Keratinocyte (primary cell): ENCODE measurements at regions not wholly inside any gene's neighbourhood (a gene's known extent, or its start where the extent isn't known, plus 50 kb on each side); places are given as distances from the start of the nearest gene placed in this dataset.
"Not testable (repeated sequence)": the region's sequence is repeated elsewhere in the genome, so short reads cannot be mapped to it uniquely, and the experiment has no call there.

ENCODE experiments used
- DNase-seq: peaks from one replicate; pipeline ENCODE4 v3.0.0-alpha.2; 2011; ENCODE audit warnings: low read depth, missing footprints, low spot score
- FAIRE-seq: peaks from 2 replicates; lab custom pipeline; 2011; peaks lifted over from hg19 to GRCh38; lab: Jason Lieb, UNC
- H2AFZ ChIP-seq: 2 replicates; pipeline ENCODE4 v1.6.0; 2012; ENCODE audit warnings: low read length, control low read depth, inconsistent platforms; ENCODE audit not compliant: control insufficient read depth
- H3K27ac ChIP-seq: 2 replicates; pipeline ENCODE4 v1.5.1; 2011; ENCODE audit warnings: low read length; ENCODE audit not compliant: control insufficient read depth, insufficient read depth
- H3K27me3 ChIP-seq: 3 replicates; pipeline ENCODE4 v1.6.0; 2011; ENCODE audit warnings: low read length; ENCODE audit not compliant: control insufficient read depth, insufficient read depth; ENCODE audit errors: extremely low read depth
- H3K36me3 ChIP-seq, 2 experiments: 2 replicates in 1 of 2; 3 replicates in 1 of 2; pipeline ENCODE4 v1.5.1; 2011; ENCODE audit warnings: low read length in 2 of 2, mild to moderate bottlenecking in 1 of 2; ENCODE audit not compliant: control insufficient read depth in 2 of 2, insufficient read depth in 2 of 2; ENCODE audit errors: extremely low read depth in 1 of 2
- H3K4me1 ChIP-seq: 3 replicates; pipeline ENCODE4 v1.5.1; 2011; ENCODE audit warnings: low read length; ENCODE audit not compliant: control insufficient read depth, insufficient read depth; ENCODE audit errors: extremely low read depth
- H3K4me2 ChIP-seq: 3 replicates; pipeline ENCODE4 v1.6.0; 2011; ENCODE audit warnings: low read depth, low read length; ENCODE audit not compliant: control insufficient read depth, insufficient read depth; ENCODE audit errors: extremely low read depth
- H3K4me3 ChIP-seq, 3 experiments: fragments of 200-600 bp in 1 of 3; sonication (generic) in 1 of 3; 2 replicates in 2 of 3; 3 replicates in 1 of 3; pipeline ENCODE4 v1.5.1; 2011 to 2016; ENCODE audit warnings: low read length in 3 of 3, mild to moderate bottlenecking in 3 of 3, control low read depth in 2 of 3, inconsistent platforms in 1 of 3, low read depth in 1 of 3, mixed read lengths in 1 of 3, mixed run types in 1 of 3, moderate library complexity in 1 of 3; ENCODE audit not compliant: control insufficient read depth in 2 of 3, insufficient read depth in 2 of 3; ENCODE audit errors: extremely low read depth in 1 of 3
- H3K79me2 ChIP-seq: 2 replicates; pipeline ENCODE4 v1.6.0; 2012; ENCODE audit warnings: low read length; ENCODE audit not compliant: control insufficient read depth, insufficient read depth
- H3K9ac ChIP-seq: 3 replicates; pipeline ENCODE4 v1.6.0; 2011; ENCODE audit warnings: low read length; ENCODE audit not compliant: control insufficient read depth, insufficient read depth; ENCODE audit errors: extremely low read depth
- H3K9me1 ChIP-seq: 3 replicates; pipeline ENCODE4 v1.6.0; 2011; ENCODE audit warnings: low read length; ENCODE audit not compliant: control insufficient read depth, insufficient read depth; ENCODE audit errors: extremely low read depth
- H3K9me3 ChIP-seq: 2 replicates; pipeline ENCODE4 v1.5.1; 2012; ENCODE audit warnings: low read depth, low read length; ENCODE audit not compliant: control insufficient read depth
- H4K20me1 ChIP-seq: 3 replicates; pipeline ENCODE4 v1.6.0; 2011; ENCODE audit warnings: low read length; ENCODE audit not compliant: control insufficient read depth, insufficient read depth; ENCODE audit errors: extremely low read depth
- EZH2 ChIP-seq: IDR thresholded peaks from one replicate; pipeline ENCODE4 v1.6.1; 2012; ENCODE audit warnings: inconsistent platforms, mild to moderate bottlenecking, low read length, moderate library complexity
- dilution Hi-C: fragments of 300-500 bp; cut with MboI; formaldehyde crosslinking; loops from one replicate; pipeline ENCODE4 v1.7.0; 2020; ENCODE audit warnings: low sequenced_read_pairs; ENCODE audit not compliant: extremely low pct_ligation_motif_present
- TF ChIP-seq, protein P1 (sequence below), 3 experiments: IDR thresholded peaks in 1 of 3; conservative IDR thresholded peaks in 1 of 3; optimal IDR thresholded peaks in 1 of 3; 2 replicates in 2 of 3; 3 replicates in 1 of 3; pipeline versions ENCODE3 to v1.5.1; 2011; ENCODE audit warnings: low read length in 3 of 3, mild to moderate bottlenecking in 3 of 3, moderate library complexity in 2 of 3, control low read depth in 1 of 3, inconsistent platforms in 1 of 3; ENCODE audit not compliant: insufficient read depth in 2 of 3; ENCODE audit errors: extremely low read depth in 1 of 3

DNA sequence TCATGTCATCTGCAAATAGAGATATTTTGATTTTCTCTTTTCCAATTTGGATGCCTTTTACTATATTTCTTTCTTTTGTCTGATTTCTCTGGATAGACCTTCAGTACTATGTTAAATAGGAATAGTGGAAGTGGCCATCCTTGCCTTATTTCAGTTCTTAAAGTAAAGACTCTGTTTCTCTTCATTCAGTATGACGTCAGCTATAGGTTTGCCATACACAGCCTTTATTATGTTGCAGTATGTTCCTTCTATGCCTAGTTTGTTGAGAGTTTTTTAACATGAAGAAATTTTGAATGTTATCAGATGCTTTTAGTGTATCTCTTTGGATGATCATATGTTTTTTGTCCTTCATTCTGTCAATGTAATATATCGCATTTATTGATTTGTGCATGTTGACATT, 566.7 kb upstream of the ROBO1 start:
- Histone ChIP-seq H3K9me3 (no peaks in the 10 kb centered on the region), H3K79me2 (no peaks in the 10 kb centered on the region), H3K27me3 (no peaks in the 10 kb centered on the region), H3K36me3 (no peaks in the 10 kb centered on the region), H3K27ac (no peak overlapping the region), H3K4me1 (no peaks in the 10 kb centered on the region), H2AFZ (no peak overlapping the region), H3K4me3 (no peak overlapping the region), H3K9me1 (no peaks in the 10 kb centered on the region), H3K4me2 (no peak overlapping the region), H3K9ac (no peak overlapping the region), H4K20me1 (no peaks in the 10 kb centered on the region)
- DNase-seq (no peak), FAIRE-seq (no peak)
- dilution Hi-C loops: no loop called here
- TF ChIP-seq EZH2: no peak
- TF ChIP-seq, protein P1, sequence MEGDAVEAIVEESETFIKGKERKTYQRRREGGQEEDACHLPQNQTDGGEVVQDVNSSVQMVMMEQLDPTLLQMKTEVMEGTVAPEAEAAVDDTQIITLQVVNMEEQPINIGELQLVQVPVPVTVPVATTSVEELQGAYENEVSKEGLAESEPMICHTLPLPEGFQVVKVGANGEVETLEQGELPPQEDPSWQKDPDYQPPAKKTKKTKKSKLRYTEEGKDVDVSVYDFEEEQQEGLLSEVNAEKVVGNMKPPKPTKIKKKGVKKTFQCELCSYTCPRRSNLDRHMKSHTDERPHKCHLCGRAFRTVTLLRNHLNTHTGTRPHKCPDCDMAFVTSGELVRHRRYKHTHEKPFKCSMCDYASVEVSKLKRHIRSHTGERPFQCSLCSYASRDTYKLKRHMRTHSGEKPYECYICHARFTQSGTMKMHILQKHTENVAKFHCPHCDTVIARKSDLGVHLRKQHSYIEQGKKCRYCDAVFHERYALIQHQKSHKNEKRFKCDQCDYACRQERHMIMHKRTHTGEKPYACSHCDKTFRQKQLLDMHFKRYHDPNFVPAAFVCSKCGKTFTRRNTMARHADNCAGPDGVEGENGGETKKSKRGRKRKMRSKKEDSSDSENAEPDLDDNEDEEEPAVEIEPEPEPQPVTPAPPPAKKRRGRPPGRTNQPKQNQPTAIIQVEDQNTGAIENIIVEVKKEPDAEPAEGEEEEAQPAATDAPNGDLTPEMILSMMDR (optimal IDR thresholded peaks at IDR 0.05 in 1 of 3, IDR thresholded peaks at IDR 0.05 in 1 of 3, conservative IDR thresholded peaks at IDR 0.05 in 1 of 3; ENCODE audit: extremely low read depth in 1 of 3, insufficient read depth in 2 of 3, low read length in 3 of 3): no peak

DNA sequence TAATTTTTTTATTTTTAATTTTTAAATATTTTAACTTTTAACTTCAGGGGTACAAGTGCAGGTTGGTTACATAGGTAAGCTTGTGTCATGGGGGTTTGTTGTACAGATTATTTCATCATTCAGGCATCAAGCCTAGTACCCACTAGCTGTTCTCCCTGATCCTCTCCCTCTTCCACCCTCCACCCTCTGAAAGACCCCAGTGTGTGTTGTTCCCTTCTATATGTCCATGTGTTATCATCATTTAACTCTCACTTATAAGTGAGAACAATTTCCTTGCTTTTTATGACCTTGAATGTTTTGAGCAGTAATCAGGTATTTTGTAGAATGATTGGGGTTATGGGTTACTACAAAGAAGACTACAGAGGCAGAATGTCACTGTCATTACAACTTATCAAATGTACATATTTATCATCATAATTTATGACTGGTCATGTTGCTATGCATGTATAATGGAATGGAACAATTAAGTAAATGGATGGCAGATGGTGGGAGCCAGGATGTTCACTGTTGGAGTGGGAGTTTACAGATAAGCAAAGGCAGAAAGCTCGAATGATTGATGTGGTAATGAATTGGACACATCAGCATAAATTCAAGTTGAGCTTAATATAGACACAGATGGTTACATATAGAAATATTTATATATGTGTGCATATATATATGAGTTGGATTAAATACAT, 563.8 kb upstream of the ROBO1 start:
- no peaks in the 10 kb centered on the region for H3K4me1 ChIP-seq
- H2AFZ ChIP-seq: no peak overlapping the region
- no peaks in the 10 kb centered on the region for H3K27me3 ChIP-seq
- DNase-seq (no peak), FAIRE-seq (no peak)
- TF ChIP-seq, protein P1 (optimal IDR thresholded peaks at IDR 0.05 in 1 of 3, IDR thresholded peaks at IDR 0.05 in 1 of 3, conservative IDR thresholded peaks at IDR 0.05 in 1 of 3; ENCODE audit: extremely low read depth in 1 of 3, insufficient read depth in 2 of 3, low read length in 3 of 3): no peak
- TF ChIP-seq EZH2: no peak
- dilution Hi-C loops: no loop called here
- no peaks in the 10 kb centered on the region for H3K9me1 ChIP-seq
- H3K27ac ChIP-seq: no peak overlapping the region
- H3K4me3 ChIP-seq: no peak overlapping the region
- no peaks in the 10 kb centered on the region for H3K9me3 ChIP-seq
- H3K4me2 ChIP-seq: no peak overlapping the region
- no peaks in the 10 kb centered on the region for H3K36me3 ChIP-seq
- H3K9ac ChIP-seq: no peak overlapping the region
- no peaks in the 10 kb centered on the region for H3K79me2 ChIP-seq
- H4K20me1 ChIP-seq: no peaks in the 10 kb centered on the region

DNA sequence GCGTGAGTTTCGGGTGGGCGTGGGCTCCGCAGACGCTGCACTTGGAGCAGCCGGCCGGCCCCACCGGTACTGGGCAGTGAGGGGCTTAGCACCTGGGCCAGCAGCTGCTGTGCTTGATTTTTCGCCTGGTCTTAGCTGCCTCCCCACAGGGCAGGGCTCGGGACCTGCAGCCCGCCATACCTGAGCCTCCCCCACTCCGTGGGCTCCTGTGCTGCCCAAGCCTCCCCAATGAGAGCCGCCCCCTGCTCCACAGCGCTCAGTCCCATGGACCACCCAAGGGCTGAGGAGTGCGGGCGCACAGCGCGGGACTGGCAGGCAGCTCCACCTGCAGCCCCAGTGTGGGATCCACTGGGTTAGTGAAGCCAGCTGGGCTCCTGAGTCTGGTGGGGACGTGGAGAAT, 546.7 kb upstream of the ROBO1 start:
- dilution Hi-C loops, H3K36me3 ChIP-seq, H3K4me2 ChIP-seq, H3K9ac ChIP-seq, H3K4me3 ChIP-seq, H3K9me3 ChIP-seq, H3K27ac ChIP-seq, FAIRE-seq, H3K4me1 ChIP-seq, H3K79me2 ChIP-seq, DNase-seq, H4K20me1 ChIP-seq, H2AFZ ChIP-seq, H3K9me1 ChIP-seq, H3K27me3 ChIP-seq: not testable (repeated sequence)
